ENCODE measurements at regions not wholly inside any gene's neighbourhood (a gene's known extent, or its start where the extent isn't known, plus 50 kb on each side); places are given as distances from the start of the nearest gene placed in this dataset.

DNA sequence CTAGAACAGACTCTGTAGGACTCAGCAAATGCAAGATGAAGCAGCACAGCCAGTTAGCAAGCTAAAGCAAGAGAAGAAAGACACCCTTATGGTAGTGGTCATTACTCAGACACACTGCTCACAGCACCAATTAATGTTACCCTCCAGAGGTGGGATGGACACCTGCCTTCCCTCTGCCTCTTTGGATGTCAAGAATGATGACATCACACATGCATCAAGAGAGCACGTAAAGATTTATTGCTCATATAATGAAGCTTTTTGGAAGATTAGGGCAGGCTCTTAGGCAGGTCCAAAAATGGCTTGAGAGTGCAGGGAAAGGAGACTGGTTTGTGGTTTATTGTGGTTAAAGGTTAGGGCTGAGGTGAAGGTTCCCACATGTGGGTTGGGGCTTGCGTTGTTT, 137.0 kb downstream of the PRDM13 start:
- CTCF ChIA-PET: no interaction called here

DNA sequence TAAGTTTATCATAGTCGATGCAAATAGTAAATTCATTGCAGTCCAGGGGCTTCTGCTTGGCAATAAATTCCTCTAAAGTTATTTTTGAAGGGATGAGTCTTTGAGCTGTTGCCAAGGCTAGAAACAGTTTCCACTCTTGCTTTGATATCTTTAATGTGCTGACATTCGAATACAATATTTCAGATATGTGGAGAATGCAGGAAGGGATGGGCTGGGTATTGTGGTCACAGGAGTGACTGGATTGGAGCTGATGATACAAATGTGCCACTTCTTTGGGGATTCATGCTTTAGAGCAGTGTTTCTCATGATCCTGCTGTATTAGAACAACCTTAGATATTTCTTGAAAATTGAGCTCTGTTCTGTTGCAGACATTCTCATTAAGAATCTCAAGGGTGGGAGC, 139.0 kb downstream of the PRDM13 start:
- POLR2A ChIA-PET: no interaction called here
- DNase-seq (ENCODE audit: extremely low spot score): no peak
- CTCF ChIA-PET: interaction anchor here (0.6 to 2.8 kb wide), 8 partner anchors 9 to 571 kb away, joined by 3 to 14 read pairs (median 3); no protein-coding TSS in a partner anchor
- TF ChIP-seq ZNF384 (IDR thresholded peaks at IDR 0.05) (no peak), SUZ12 (IDR thresholded peaks at IDR 0.05) (no peak), FOXA1 (IDR thresholded peaks at IDR 0.05) (no peak), ARNT (IDR thresholded peaks at IDR 0.05) (no peak), BHLHE40 (IDR thresholded peaks at IDR 0.05; ENCODE audit: borderline replicate concordance) (no peak), FOXK2 (IDR thresholded peaks at IDR 0.05) (no peak), L3MBTL2 (conservative IDR thresholded peaks at IDR 0.05) (no peak), HDGF (IDR thresholded peaks at IDR 0.05; ENCODE audit: borderline replicate concordance) (no peak), FOXM1 (IDR thresholded peaks at IDR 0.05; ENCODE audit: borderline replicate concordance) (no peak), LEF1 (IDR thresholded peaks at IDR 0.05; ENCODE audit: borderline replicate concordance) (no peak), CTBP1 (IDR thresholded peaks at IDR 0.05; ENCODE audit: borderline replicate concordance) (no peak), ELF4 (IDR thresholded peaks at IDR 0.05) (no peak), SP1 (IDR thresholded peaks at IDR 0.05) (no peak), TARDBP (IDR thresholded peaks at IDR 0.05) (no peak)
- TF ChIP-seq, protein P1, sequence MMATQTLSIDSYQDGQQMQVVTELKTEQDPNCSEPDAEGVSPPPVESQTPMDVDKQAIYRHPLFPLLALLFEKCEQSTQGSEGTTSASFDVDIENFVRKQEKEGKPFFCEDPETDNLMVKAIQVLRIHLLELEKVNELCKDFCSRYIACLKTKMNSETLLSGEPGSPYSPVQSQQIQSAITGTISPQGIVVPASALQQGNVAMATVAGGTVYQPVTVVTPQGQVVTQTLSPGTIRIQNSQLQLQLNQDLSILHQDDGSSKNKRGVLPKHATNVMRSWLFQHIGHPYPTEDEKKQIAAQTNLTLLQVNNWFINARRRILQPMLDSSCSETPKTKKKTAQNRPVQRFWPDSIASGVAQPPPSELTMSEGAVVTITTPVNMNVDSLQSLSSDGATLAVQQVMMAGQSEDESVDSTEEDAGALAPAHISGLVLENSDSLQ (IDR thresholded peaks at IDR 0.05): no peak

More for the DNA sequence above, 137.0 kb downstream of the PRDM13 start:
- POLR2A ChIA-PET: no interaction called here
- TF ChIP-seq, protein P1 (IDR thresholded peaks at IDR 0.05): 0 out of 2 replicates have a peak, but pooled peaks have one; percentile 13
- TF ChIP-seq ELF4 (IDR thresholded peaks at IDR 0.05): no peak
- DNase-seq (ENCODE audit: extremely low spot score): no peak

DNA sequence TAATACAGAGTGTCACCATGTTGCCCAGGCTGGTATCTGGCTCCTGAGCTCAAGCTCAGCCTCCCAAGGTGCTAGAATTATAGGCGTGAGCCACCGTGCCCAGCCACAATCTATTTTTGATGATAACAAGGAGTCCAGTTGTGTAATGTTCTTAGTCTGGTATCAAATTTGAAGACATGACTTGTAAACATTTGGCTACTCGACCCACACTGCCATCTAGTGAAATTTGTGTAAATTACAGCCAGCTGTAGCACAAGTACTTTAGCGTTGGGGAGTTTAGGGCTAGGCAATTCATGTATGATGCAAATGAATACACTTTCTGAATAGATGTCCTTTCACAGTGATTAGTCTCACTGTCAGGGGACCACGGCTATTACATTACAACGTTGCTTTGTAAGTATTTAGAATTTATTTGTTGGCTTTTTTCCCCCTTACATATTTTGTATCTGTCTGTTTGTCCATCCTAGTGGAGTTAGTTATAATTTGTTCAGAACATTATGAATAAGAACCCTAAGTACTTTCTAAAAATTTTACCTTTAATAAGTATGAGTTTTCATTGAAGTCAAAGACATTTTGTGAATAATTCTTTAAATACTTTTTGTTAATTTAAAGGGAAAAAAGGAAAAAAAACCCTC, 139.7 kb downstream of the PRDM13 start:
- POLR2A ChIA-PET: no interaction called here
- no peak for TF ChIP-seq LEF1 (IDR thresholded peaks at IDR 0.05; ENCODE audit: borderline replicate concordance)
- TF ChIP-seq NFRKB (IDR thresholded peaks at IDR 0.05): no peak
- no peak for TF ChIP-seq ZNF384 (IDR thresholded peaks at IDR 0.05)
- TF ChIP-seq FOXA1 (IDR thresholded peaks at IDR 0.05): no peak
- TF ChIP-seq TARDBP (IDR thresholded peaks at IDR 0.05): no peak
- TF ChIP-seq ARNT (IDR thresholded peaks at IDR 0.05): no peak
- no peak for TF ChIP-seq L3MBTL2 (conservative IDR thresholded peaks at IDR 0.05)
- no peak for TF ChIP-seq SUZ12 (IDR thresholded peaks at IDR 0.05)
- TF ChIP-seq CTBP1 (IDR thresholded peaks at IDR 0.05; ENCODE audit: borderline replicate concordance): no peak
- TF ChIP-seq, protein P1 (IDR thresholded peaks at IDR 0.05): no peak
- TF ChIP-seq HDGF (IDR thresholded peaks at IDR 0.05; ENCODE audit: borderline replicate concordance): no peak
- TF ChIP-seq FOXK2 (IDR thresholded peaks at IDR 0.05): no peak
- TF ChIP-seq FOXM1 (IDR thresholded peaks at IDR 0.05; ENCODE audit: borderline replicate concordance): no peak
- no peak for TF ChIP-seq ELF4 (IDR thresholded peaks at IDR 0.05)
- TF ChIP-seq BHLHE40 (IDR thresholded peaks at IDR 0.05; ENCODE audit: borderline replicate concordance): no peak
- no peak for TF ChIP-seq SP1 (IDR thresholded peaks at IDR 0.05)
- CTCF ChIA-PET: interaction anchor here (0.6 to 2.8 kb wide), 8 partner anchors 10 to 572 kb away, joined by 3 to 14 read pairs (median 3); no protein-coding TSS in a partner anchor
- DNase-seq (ENCODE audit: extremely low spot score): peak; percentile 65

DNA sequence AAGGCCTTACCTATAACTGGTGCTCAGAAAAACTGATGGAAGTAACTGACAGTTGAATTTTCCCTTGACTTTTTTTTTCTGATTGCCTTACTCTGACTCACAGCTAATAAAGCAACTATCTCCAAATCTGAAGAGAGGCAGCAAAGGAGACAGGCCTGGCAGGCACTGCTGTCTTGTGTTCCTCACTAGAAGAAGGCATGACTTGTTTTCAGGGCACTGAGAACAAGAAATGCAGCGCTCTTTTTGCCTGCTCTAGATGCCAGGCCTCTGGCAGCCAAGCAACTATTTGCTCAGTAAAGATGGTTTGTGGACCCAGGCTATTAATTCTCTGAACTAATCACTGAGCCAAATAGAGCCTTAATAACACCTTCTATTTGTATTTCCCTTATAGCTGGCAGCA, 155.1 kb downstream of the PRDM13 start:
- no peak for TF ChIP-seq HDGF (IDR thresholded peaks at IDR 0.05; ENCODE audit: borderline replicate concordance)
- no peak for TF ChIP-seq ARNT (IDR thresholded peaks at IDR 0.05)
- TF ChIP-seq TARDBP (IDR thresholded peaks at IDR 0.05): no peak
- TF ChIP-seq NFRKB (IDR thresholded peaks at IDR 0.05): no peak
- no peak for TF ChIP-seq FOXK2 (IDR thresholded peaks at IDR 0.05)
- TF ChIP-seq FOXM1 (IDR thresholded peaks at IDR 0.05; ENCODE audit: borderline replicate concordance): no peak
- no peak for TF ChIP-seq SP1 (IDR thresholded peaks at IDR 0.05)
- no peak for TF ChIP-seq ELF4 (IDR thresholded peaks at IDR 0.05)
- no peak for TF ChIP-seq L3MBTL2 (conservative IDR thresholded peaks at IDR 0.05)
- TF ChIP-seq FOXA1 (IDR thresholded peaks at IDR 0.05): no peak
- TF ChIP-seq LEF1 (IDR thresholded peaks at IDR 0.05; ENCODE audit: borderline replicate concordance): no peak
- TF ChIP-seq ZNF384 (IDR thresholded peaks at IDR 0.05): no peak
- no peak for TF ChIP-seq SUZ12 (IDR thresholded peaks at IDR 0.05)
- TF ChIP-seq CTBP1 (IDR thresholded peaks at IDR 0.05; ENCODE audit: borderline replicate concordance): no peak
- no peak for TF ChIP-seq BHLHE40 (IDR thresholded peaks at IDR 0.05; ENCODE audit: borderline replicate concordance)
- TF ChIP-seq, protein P1 (IDR thresholded peaks at IDR 0.05): no peak
- DNase-seq (ENCODE audit: extremely low spot score): no peak
- CTCF ChIA-PET: interaction anchor here (0.7 to 1.4 kb wide), 2 partner anchors 15 to 431 kb away, joined by 3 to 4 read pairs; no protein-coding TSS in a partner anchor
- POLR2A ChIA-PET: no interaction called here

DNA sequence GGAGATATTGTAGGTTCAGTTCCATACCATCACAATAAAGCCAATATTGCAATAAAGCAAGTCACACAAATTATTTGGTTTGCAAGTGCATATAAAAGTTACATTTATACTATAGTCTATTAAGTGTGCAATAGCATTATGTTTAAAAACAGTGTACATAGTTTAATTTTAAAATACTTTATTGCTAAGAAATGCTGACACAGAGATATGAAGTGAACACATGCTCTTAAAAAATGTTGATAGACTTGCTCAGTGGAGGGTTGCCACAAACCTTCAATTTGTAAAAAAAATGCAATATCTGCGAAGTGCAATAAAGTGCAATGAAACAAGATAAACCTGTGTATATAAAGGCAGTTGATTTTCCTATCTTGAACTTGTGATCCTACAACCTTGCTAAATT, 161.5 kb downstream of the PRDM13 start:
- ChIA-PET CTCF (no interaction called here), POLR2A (no interaction called here)
- no peak for DNase-seq (ENCODE audit: extremely low spot score)
- TF ChIP-seq L3MBTL2 (conservative IDR thresholded peaks at IDR 0.05) (no peak), FOXM1 (IDR thresholded peaks at IDR 0.05; ENCODE audit: borderline replicate concordance) (no peak), TARDBP (IDR thresholded peaks at IDR 0.05) (no peak), FOXA1 (IDR thresholded peaks at IDR 0.05) (no peak), SP1 (IDR thresholded peaks at IDR 0.05) (no peak), HDGF (IDR thresholded peaks at IDR 0.05; ENCODE audit: borderline replicate concordance) (no peak), FOXK2 (IDR thresholded peaks at IDR 0.05) (no peak), NFRKB (IDR thresholded peaks at IDR 0.05) (no peak), ELF4 (IDR thresholded peaks at IDR 0.05) (no peak), ZNF384 (IDR thresholded peaks at IDR 0.05) (no peak), SUZ12 (IDR thresholded peaks at IDR 0.05) (no peak), LEF1 (IDR thresholded peaks at IDR 0.05; ENCODE audit: borderline replicate concordance) (no peak)
- TF ChIP-seq, protein P1 (IDR thresholded peaks at IDR 0.05): no peak

Data from HEK293T (cell line).